ENCODE measurements at regions not wholly inside any gene's neighbourhood (a gene's known extent, or its start where the extent isn't known, plus 50 kb on each side); places are given as distances from the start of the nearest gene placed in this dataset.
"Not testable (repeated sequence)": the region's sequence is repeated elsewhere in the genome, so short reads cannot be mapped to it uniquely, and the experiment has no call there.

- no peak for DNase-seq
Measured at GRCh38 chr9:117864385-117865057, 160.3 kb downstream of the TLR4 start.

GRCh38 chr9:117868594-117868993 lies 164.4 kb downstream of the TLR4 start:
- DNase-seq, result peak in 1 of 2 experiments; percentile 60

- no peak for DNase-seq
Measured at GRCh38 chr9:117869287-117869686, 165.1 kb downstream of the TLR4 start.

- no peak for DNase-seq
Measured at GRCh38 chr9:117869712-117870111, 165.5 kb downstream of the TLR4 start.

GRCh38 chr9:117873664-117874063 lies 169.5 kb downstream of the TLR4 start:
- DNase-seq, result no peak

- no peak for DNase-seq
Measured at GRCh38 chr9:117875886-117876285, 171.7 kb downstream of the TLR4 start.

GRCh38 chr9:117882171-117882570 lies 178.0 kb downstream of the TLR4 start:
- DNase-seq, result no peak

GRCh38 chr9:117886616-117887015 lies 182.4 kb downstream of the TLR4 start:
- DNase-seq, result no peak

GRCh38 chr9:117887383-117887782 lies 183.2 kb downstream of the TLR4 start:
- DNase-seq, result no peak

GRCh38 chr9:117887941-117888340 lies 183.7 kb downstream of the TLR4 start:
- DNase-seq, result no peak

- no peak for DNase-seq
Measured at GRCh38 chr9:117903453-117903852, 199.2 kb downstream of the TLR4 start.

- no peak for DNase-seq
Measured at GRCh38 chr9:117906763-117907162, 202.6 kb downstream of the TLR4 start.

- DNase-seq, result no peak
Measured at GRCh38 chr9:117907420-117907819, 203.2 kb downstream of the TLR4 start.

GRCh38 chr9:117916291-117916690 lies 212.1 kb downstream of the TLR4 start:
- DNase-seq, result no peak

GRCh38 chr9:117917873-117918272 lies 213.7 kb downstream of the TLR4 start:
- DNase-seq, result no peak

GRCh38 chr9:117919538-117919937 lies 215.3 kb downstream of the TLR4 start:
- DNase-seq, result peak; percentile 35 to 75

GRCh38 chr9:117926031-117926658 lies 221.9 kb downstream of the TLR4 start:
- DNase-seq, result no peak

- DNase-seq, result peak in 1 of 2 experiments; percentile 5
Measured at GRCh38 chr9:117927354-117927753, 223.2 kb downstream of the TLR4 start.

GRCh38 chr9:117929868-117930267 lies 225.7 kb downstream of the TLR4 start:
- peak; percentile 4 to 65 for DNase-seq

- DNase-seq, result no peak
Measured at GRCh38 chr9:117932585-117932984, 228.4 kb downstream of the TLR4 start.

GRCh38 chr9:117936185-117937130 lies 232.3 kb downstream of the TLR4 start:
- DNase-seq, result peak in 1 of 2 experiments; percentile 12

GRCh38 chr9:117938086-117938485 lies 233.9 kb downstream of the TLR4 start:
- DNase-seq, result no peak

GRCh38 chr9:117938896-117939295 lies 234.7 kb downstream of the TLR4 start:
- DNase-seq, result no peak

- DNase-seq, result not testable (repeated sequence)
Measured at GRCh38 chr9:117944750-117945149, 240.5 kb downstream of the TLR4 start.

All from NCI-H446 (cell line).